MM.1S (cell line): ENCODE measurements at regions not wholly inside any gene's neighbourhood (a gene's known extent, or its start where the extent isn't known, plus 50 kb on each side); places are given as distances from the start of the nearest gene placed in this dataset.

Source experiments
- EZH2phosphoT487 ChIP-seq: fragments of 300-600 bp; sonication (generic); IDR thresholded peaks from 2 replicates; pipeline ENCODE4 v1.6.1; 2018; ENCODE audit warnings: antibody characterized with exemption, low read length
- TF ChIP-seq, protein P1 (sequence below): fragments of 300-600 bp; sonication (generic); IDR thresholded peaks from 2 replicates; pipeline ENCODE4 v1.5.1; 2016; ENCODE audit warnings: antibody characterized with exemption, low read length, mixed read lengths

DNA sequence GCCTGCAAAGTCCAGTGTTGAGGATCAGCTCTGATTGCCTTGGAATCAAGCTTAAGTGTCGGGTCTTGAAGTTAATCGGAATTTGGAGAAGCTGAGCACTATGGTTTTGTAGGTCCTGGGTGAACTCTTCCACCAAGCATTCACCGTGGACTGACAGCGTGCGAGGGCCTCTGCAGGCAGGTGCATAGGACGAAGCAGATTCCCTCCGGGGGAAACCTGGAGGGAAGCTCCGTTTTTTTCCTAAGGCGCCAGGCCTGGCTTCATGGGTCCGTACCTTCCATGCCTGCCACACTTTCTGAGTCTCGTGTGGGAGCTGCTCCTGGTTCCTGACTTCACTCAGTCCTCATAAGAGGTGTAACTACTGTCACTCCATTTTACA lies 170.1 kb downstream of the CRYBB2 start:
- TF ChIP-seq, protein P1, sequence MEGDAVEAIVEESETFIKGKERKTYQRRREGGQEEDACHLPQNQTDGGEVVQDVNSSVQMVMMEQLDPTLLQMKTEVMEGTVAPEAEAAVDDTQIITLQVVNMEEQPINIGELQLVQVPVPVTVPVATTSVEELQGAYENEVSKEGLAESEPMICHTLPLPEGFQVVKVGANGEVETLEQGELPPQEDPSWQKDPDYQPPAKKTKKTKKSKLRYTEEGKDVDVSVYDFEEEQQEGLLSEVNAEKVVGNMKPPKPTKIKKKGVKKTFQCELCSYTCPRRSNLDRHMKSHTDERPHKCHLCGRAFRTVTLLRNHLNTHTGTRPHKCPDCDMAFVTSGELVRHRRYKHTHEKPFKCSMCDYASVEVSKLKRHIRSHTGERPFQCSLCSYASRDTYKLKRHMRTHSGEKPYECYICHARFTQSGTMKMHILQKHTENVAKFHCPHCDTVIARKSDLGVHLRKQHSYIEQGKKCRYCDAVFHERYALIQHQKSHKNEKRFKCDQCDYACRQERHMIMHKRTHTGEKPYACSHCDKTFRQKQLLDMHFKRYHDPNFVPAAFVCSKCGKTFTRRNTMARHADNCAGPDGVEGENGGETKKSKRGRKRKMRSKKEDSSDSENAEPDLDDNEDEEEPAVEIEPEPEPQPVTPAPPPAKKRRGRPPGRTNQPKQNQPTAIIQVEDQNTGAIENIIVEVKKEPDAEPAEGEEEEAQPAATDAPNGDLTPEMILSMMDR: no peak
- no peak for TF ChIP-seq EZH2phosphoT487
